HEK293T (cell line): ENCODE measurements at regions not wholly inside any gene's neighbourhood (a gene's known extent, or its start where the extent isn't known, plus 50 kb on each side); places are given as distances from the start of the nearest gene placed in this dataset.
A peak's percentile ranks its signal among the peaks of the same experiment; 100 is the strongest.

Experiments used
- CTCF ChIA-PET: fragments of 350-600 bp; formaldehyde crosslinking; extraction: SDS; loops from one replicate; lab custom pipeline; 2021; ENCODE audit warnings: antibody characterized with exemption, inconsistent platforms; lab: Yijun Ruan, JAX
- POLR2A ChIA-PET: fragments of 350-600 bp; formaldehyde crosslinking; extraction: SDS; loops from one replicate; lab custom pipeline; 2020; ENCODE audit warnings: antibody characterized with exemption, inconsistent platforms; lab: Yijun Ruan, JAX
- DNase-seq: peaks from one replicate; pipeline ENCODE4 v3.0.0; 2012; ENCODE audit warnings: mixed read lengths; ENCODE audit errors: extremely low spot score
- BHLHE40 ChIP-seq: fragments of 450-650 bp; IDR thresholded peaks from 2 replicates; pipeline ENCODE4 v1.6.1; 2016; ENCODE audit warnings: mild to moderate bottlenecking, moderate library complexity, borderline replicate concordance
- CTBP1 ChIP-seq: fragments of 450-650 bp; IDR thresholded peaks from 2 replicates; pipeline ENCODE4 v1.6.1; 2016; ENCODE audit warnings: borderline replicate concordance
- ELF4 ChIP-seq: fragments of 450-650 bp; IDR thresholded peaks from 2 replicates; pipeline ENCODE4 v1.6.1; 2017; ENCODE audit warnings: antibody characterized with exemption
- FOXA1 ChIP-seq: fragments of 450-650 bp; IDR thresholded peaks from 2 replicates; pipeline ENCODE4 v1.6.1; 2016; ENCODE audit warnings: mild to moderate bottlenecking
- FOXK2 ChIP-seq: fragments of 450-650 bp; IDR thresholded peaks from 2 replicates; pipeline ENCODE4 v1.6.1; 2016; ENCODE audit warnings: mild to moderate bottlenecking
- FOXM1 ChIP-seq: fragments of 450-650 bp; IDR thresholded peaks from 2 replicates; pipeline ENCODE4 v1.6.1; 2017; ENCODE audit warnings: mild to moderate bottlenecking, borderline replicate concordance
- HDGF ChIP-seq: fragments of 450-650 bp; IDR thresholded peaks from 2 replicates; pipeline ENCODE4 v1.6.1; 2017; ENCODE audit warnings: antibody characterized with exemption, borderline replicate concordance
- L3MBTL2 ChIP-seq: fragments of 450-650 bp; conservative IDR thresholded peaks from 2 replicates; pipeline ENCODE4 v1.6.1; 2016; ENCODE audit warnings: mild to moderate bottlenecking
- LEF1 ChIP-seq: fragments of 450-650 bp; IDR thresholded peaks from 2 replicates; pipeline ENCODE4 v1.6.1; 2017; ENCODE audit warnings: mild to moderate bottlenecking, borderline replicate concordance
- NFRKB ChIP-seq: fragments of 450-650 bp; IDR thresholded peaks from 2 replicates; pipeline ENCODE4 v1.6.1; 2016; ENCODE audit warnings: mild to moderate bottlenecking, moderate library complexity
- SP1 ChIP-seq: fragments of 450-650 bp; IDR thresholded peaks from 2 replicates; pipeline ENCODE4 v1.6.1; 2017
- SUZ12 ChIP-seq: fragments of 450-650 bp; IDR thresholded peaks from 2 replicates; pipeline ENCODE4 v1.6.1; 2016; ENCODE audit warnings: mild to moderate bottlenecking
- TARDBP ChIP-seq: fragments of 450-650 bp; IDR thresholded peaks from 2 replicates; pipeline ENCODE4 v1.6.1; 2016
- ZNF384 ChIP-seq: fragments of 450-650 bp; IDR thresholded peaks from 2 replicates; pipeline ENCODE4 v1.6.1; 2016
- TF ChIP-seq, protein P1 (sequence below): fragments of 450-650 bp; IDR thresholded peaks from 2 replicates; pipeline ENCODE4 v1.6.1; 2016

GRCh38 chr6:28720357-28721231 is 194.9 kb downstream of the GPX5 start:
- CTCF ChIA-PET: interaction anchor here (0.7 kb wide), 1 partner anchor 930 kb away, joined by 3 read pairs; no protein-coding TSS in a partner anchor
- no peak for DNase-seq
- POLR2A ChIA-PET: interaction anchor here (0.8 to 1.3 kb wide), 2 partner anchors 10 to 11 kb away, joined by 3 read pairs; no protein-coding TSS in a partner anchor
- TF ChIP-seq BHLHE40: peak; percentile 36; the same call in 1 of the 2 replicates
- no peak for TF ChIP-seq SP1
- peak; percentile 60 for TF ChIP-seq L3MBTL2
- peak; percentile 92 for TF ChIP-seq ELF4
- TF ChIP-seq NFRKB: peak; percentile 48; the same call in 1 of the 2 replicates
- no peak for TF ChIP-seq FOXM1

- TF ChIP-seq ELF4: no peak
- no peak for TF ChIP-seq SUZ12
- TF ChIP-seq L3MBTL2: no peak
- no peak for TF ChIP-seq CTBP1
- no peak for TF ChIP-seq TARDBP
- no peak for TF ChIP-seq ZNF384
- TF ChIP-seq, protein P1, sequence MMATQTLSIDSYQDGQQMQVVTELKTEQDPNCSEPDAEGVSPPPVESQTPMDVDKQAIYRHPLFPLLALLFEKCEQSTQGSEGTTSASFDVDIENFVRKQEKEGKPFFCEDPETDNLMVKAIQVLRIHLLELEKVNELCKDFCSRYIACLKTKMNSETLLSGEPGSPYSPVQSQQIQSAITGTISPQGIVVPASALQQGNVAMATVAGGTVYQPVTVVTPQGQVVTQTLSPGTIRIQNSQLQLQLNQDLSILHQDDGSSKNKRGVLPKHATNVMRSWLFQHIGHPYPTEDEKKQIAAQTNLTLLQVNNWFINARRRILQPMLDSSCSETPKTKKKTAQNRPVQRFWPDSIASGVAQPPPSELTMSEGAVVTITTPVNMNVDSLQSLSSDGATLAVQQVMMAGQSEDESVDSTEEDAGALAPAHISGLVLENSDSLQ: no peak
- TF ChIP-seq FOXM1: no peak
- TF ChIP-seq LEF1: no peak
- no peak for TF ChIP-seq SP1
- TF ChIP-seq FOXK2: no peak
- no peak for TF ChIP-seq BHLHE40
- no peak for DNase-seq
- CTCF ChIA-PET: no interaction called here
- POLR2A ChIA-PET: interaction anchor here (1.3 kb wide), 1 partner anchor 9 kb away, joined by 3 read pairs; no protein-coding TSS in a partner anchor
Observed at GRCh38 chr6:28721372-28721771, 195.7 kb downstream of the GPX5 start.

- CTCF ChIA-PET: no interaction called here
- POLR2A ChIA-PET: no interaction called here
- TF ChIP-seq, protein P1: no peak
- TF ChIP-seq ELF4 (no peak), NFRKB (no peak), BHLHE40 (no peak), L3MBTL2 (no peak), HDGF (no peak), LEF1 (no peak), SP1 (no peak), FOXM1 (no peak)
- DNase-seq: no peak
Observed at GRCh38 chr6:28724395-28724794, 198.7 kb downstream of the GPX5 start.

GRCh38 chr6:28725274-28725809 is 198.4 kb downstream of the TRIM27 start:
- CTCF ChIA-PET: interaction anchor here (0.6 kb wide), 1 partner anchor 231 kb away, joined by 3 read pairs; no protein-coding TSS in a partner anchor
- no peak for DNase-seq
- POLR2A ChIA-PET: interaction anchor here (0.6 to 1.6 kb wide), 2 partner anchors 34 to 38 kb away, joined by 3 to 7 read pairs; no protein-coding TSS in a partner anchor
- TF ChIP-seq LEF1 (no peak), SP1 (no peak), FOXM1 (no peak), TARDBP (no peak), FOXA1 (no peak), SUZ12 (no peak), HDGF (no peak), FOXK2 (no peak), ZNF384 (0 out of 2 replicates have a peak, but pooled peaks have one; percentile 6), L3MBTL2 (0 out of 2 replicates have a peak, but pooled peaks have one; percentile 34), CTBP1 (no peak)
- TF ChIP-seq, protein P1: no peak

- DNase-seq: peak; percentile 16
- TF ChIP-seq ELF4: 0 out of 2 replicates have a peak, but pooled peaks have one; percentile 8
- no peak for TF ChIP-seq CTBP1
- ChIA-PET POLR2A (interaction anchor here (0.6 to 1.6 kb wide), 2 partner anchors 33 to 38 kb away, joined by 3 to 7 read pairs; no protein-coding TSS in a partner anchor), CTCF (no interaction called here)
Observed at GRCh38 chr6:28725890-28726348, 197.9 kb downstream of the TRIM27 start.
